ENCODE measurements at regions not wholly inside any gene's neighbourhood (a gene's known extent, or its start where the extent isn't known, plus 50 kb on each side); places are given as distances from the start of the nearest gene placed in this dataset.

- H3K4me3 ChIP-seq (ENCODE audit: low read depth, low read length) = no peak overlapping the region
- TF ChIP-seq CTCF (IDR thresholded peaks at IDR 0.05; ENCODE audit: insufficient read depth, low read length) = no peak
- DNase-seq (ENCODE audit: low read depth) = peak; percentile 85
These were observed 254.8 kb downstream of the MSRB3 start for GRCh38 chr12:65533177-65533883.

GRCh38 chr12:65534238-65534841 is 255.9 kb downstream of the MSRB3 start:
- TF ChIP-seq CTCF (IDR thresholded peaks at IDR 0.05; ENCODE audit: insufficient read depth, low read length) = no peak
- no peak overlapping the region for H3K4me3 ChIP-seq (ENCODE audit: low read depth, low read length)
- DNase-seq (ENCODE audit: low read depth) = no peak

DNA sequence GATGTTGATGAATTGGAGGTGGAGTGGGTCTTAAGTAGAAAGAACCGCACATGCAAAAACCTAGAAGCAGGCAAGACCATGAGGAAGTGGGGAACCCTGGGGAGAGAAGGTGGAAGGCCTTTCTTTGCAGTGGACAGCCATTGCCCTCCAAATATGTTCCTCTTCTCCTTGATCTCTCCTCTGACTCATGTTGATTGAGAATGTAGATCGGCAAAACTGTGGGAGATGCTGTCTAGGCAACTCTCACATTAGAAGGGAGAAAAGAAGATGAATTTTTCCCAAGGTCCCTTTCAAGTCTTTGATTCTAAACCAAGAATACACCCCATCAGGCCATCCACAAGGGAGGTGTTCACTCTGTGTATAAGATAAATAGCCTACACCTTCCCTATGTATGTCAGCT is 257.5 kb downstream of the MSRB3 start:
- no peak for DNase-seq (ENCODE audit: low read depth)
- H3K4me3 ChIP-seq (ENCODE audit: low read depth, low read length) = no peak overlapping the region
- no peak for TF ChIP-seq CTCF (IDR thresholded peaks at IDR 0.05; ENCODE audit: insufficient read depth, low read length)

DNA sequence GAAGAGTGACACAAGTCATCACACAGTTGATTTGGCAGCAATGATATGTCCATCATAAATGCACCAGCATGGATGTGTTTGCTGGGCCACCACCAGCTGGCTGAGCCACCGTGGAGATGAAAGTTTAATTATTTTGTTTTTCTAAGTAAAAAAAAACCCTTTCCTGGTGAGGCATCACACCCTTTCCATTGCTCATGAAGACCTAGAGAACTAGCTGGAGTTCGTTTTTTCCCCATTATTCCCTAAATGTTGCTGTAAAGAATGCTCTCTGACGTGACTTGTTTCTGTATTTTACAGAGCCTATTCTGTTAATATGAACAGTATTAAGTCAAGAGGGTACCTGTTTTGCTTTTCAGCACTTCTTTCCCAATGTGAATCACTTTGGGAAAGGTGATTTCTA is 257.9 kb downstream of the MSRB3 start:
- TF ChIP-seq CTCF (IDR thresholded peaks at IDR 0.05; ENCODE audit: insufficient read depth, low read length) = no peak
- DNase-seq (ENCODE audit: low read depth) = no peak
- no peak overlapping the region for H3K4me3 ChIP-seq (ENCODE audit: low read depth, low read length)

DNA sequence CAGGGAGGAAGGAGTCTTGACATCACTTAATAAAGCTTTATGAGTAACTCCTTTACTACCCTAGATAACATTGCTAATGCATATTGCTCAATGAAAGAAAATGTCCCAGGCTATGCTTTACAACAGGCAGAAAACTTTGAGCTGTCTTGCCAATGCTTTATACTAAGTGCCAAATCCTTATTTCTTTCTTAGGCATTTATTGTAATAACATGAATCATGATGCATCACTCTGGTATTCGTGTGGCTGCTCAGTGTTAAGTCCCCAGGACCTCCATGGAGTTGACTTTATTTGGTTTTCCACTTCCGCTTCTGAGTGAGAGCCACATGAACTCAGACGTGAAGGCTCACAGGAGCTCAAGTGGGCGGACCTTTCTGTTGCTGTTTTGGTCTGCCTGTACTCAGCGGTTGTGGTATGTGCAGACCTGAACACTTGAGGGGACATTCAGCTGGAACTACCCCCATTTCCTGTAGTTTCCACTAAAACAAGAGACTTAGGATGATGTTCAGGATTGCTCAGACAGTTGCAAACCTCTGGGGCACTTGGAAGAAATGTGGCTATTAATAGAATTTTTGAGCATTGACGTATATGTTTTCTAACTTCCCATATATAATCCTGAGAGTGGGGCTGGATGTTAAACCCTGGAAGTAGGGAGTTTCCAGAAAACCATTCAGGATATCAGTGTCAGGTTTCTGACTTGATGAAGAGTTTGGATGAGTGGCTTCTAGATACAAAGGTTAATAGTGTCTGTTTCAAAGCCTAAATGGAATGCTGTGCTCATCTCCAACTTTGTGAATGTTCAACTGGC is 258.6 kb downstream of the MSRB3 start:
- no peak overlapping the region for H3K4me3 ChIP-seq (ENCODE audit: low read depth, low read length)
- TF ChIP-seq CTCF (IDR thresholded peaks at IDR 0.05; ENCODE audit: insufficient read depth, low read length) = no peak
- peak; percentile 100 for DNase-seq (ENCODE audit: low read depth)

- no peak for DNase-seq (ENCODE audit: low read depth)
- TF ChIP-seq CTCF (IDR thresholded peaks at IDR 0.05; ENCODE audit: insufficient read depth, low read length) = no peak
- H3K4me3 ChIP-seq (ENCODE audit: low read depth, low read length) = no peak overlapping the region
These were observed 259.5 kb downstream of the MSRB3 start for GRCh38 chr12:65537978-65538377.

All from fibroblast of the aortic adventitia (primary cell).